Left lung (tissue), 4 donors: ENCODE measurements at regions not wholly inside any gene's neighbourhood (a gene's known extent, or its start where the extent isn't known, plus 50 kb on each side); places are given as distances from the start of the nearest gene placed in this dataset.

Experiments
- ATAC-seq: fragments of 200-7000 bp; cut with Tn5 transposase; one replicate; pipeline ENCODE4 v1.9.1; 2020; ENCODE audit warnings: moderate library complexity
- DNase-seq, 4 donors: peaks; one replicate each; pipeline ENCODE4 v3.0.0-alpha.2; 2013 to 2020
- H3K27ac ChIP-seq, 2 donors: fragments of 200-600 bp; sonication (generic) in 1 of 2; one replicate each; pipeline versions ENCODE4 v1.5.0 to v1.8.0; 2020 to 2021
- H3K27me3 ChIP-seq, 2 donors: fragments of 200-600 bp; sonication (generic) in 1 of 2; one replicate each; pipeline versions ENCODE4 v1.5.0 to v1.8.0; 2020 to 2021
- H3K36me3 ChIP-seq, 2 donors: fragments of 200-600 bp; sonication (generic) in 1 of 2; one replicate each; pipeline versions ENCODE4 v1.5.0 to v1.8.0; 2020 to 2021
- H3K4me1 ChIP-seq, 2 donors: fragments of 200-600 bp; one replicate each; pipeline ENCODE4 v1.8.0; 2021
- H3K4me3 ChIP-seq, 2 donors: fragments of 200-600 bp; sonication (generic) in 1 of 2; one replicate each; pipeline versions ENCODE4 v1.5.0 to v1.8.0; 2020 to 2021; ENCODE audit warnings: mild to moderate bottlenecking in 1 of 2
- H3K9me3 ChIP-seq, 2 donors: fragments of 200-600 bp; sonication (generic) in 1 of 2; one replicate each; pipeline versions ENCODE4 v1.5.0 to v1.8.0; 2020 to 2021
- CTCF ChIP-seq, 2 donors: fragments of 200-600 bp; sonication (generic) in 1 of 2; IDR thresholded peaks; one replicate each; pipeline versions ENCODE4 v1.5.0 to v1.8.0; 2021; ENCODE audit warnings: antibody characterized with exemption in 2 of 2
- intact Hi-C, 2 donors: fragments of 100-400 bp; cut with DNase I; formaldehyde crosslinking; loops; one replicate each; pipeline versions ENCODE4 v1.11.2 to v1.14.2; 2022
- donor health status: DM: no; HTN: yes; CAD: no.
- donor health status: DM: no; HTN: no; CAD: no.

DNA sequence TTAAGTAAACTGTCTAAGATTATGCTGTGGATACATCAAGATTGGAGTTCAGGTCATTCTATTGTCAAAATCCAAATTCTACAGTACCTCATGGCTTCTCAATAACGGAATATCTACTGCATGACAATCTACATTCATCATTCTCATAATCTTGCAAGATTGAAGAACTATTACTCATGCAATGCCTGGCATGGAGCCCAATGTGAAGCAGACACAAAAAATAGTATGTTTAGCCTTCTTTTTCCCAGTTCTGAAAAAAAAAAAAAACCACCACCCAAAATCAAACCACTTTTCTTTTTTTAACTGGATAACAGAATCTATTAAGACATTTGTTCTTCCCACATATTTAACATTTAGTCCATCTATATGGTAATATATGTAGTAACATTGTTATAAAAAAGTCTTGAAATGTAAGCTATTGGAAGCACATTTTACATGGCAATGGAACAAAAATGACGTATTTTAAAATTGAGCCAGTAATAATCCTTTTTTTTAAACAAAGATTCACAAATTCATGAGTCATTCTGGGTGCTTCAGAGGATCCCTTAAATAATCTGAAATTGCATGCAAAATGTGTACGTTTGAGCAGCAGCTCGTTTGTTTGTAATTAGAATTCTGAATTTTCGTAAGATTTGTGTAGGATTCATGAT is 232.2 kb upstream of the FMR1 start:
- H3K27me3 ChIP-seq = no peaks in the 10 kb centered on the region
- no peak overlapping the region for H3K27ac ChIP-seq
- no peaks in the 10 kb centered on the region for H3K9me3 ChIP-seq
- H3K4me1 ChIP-seq = no peaks in the 10 kb centered on the region
- TF ChIP-seq CTCF (IDR thresholded peaks at IDR 0.05) = no peak
- DNase-seq (no peak), ATAC-seq (no peak)
- H3K4me3 ChIP-seq = no peak overlapping the region
- no peaks in the 10 kb centered on the region for H3K36me3 ChIP-seq
- intact Hi-C loops = no loop called here

DNA sequence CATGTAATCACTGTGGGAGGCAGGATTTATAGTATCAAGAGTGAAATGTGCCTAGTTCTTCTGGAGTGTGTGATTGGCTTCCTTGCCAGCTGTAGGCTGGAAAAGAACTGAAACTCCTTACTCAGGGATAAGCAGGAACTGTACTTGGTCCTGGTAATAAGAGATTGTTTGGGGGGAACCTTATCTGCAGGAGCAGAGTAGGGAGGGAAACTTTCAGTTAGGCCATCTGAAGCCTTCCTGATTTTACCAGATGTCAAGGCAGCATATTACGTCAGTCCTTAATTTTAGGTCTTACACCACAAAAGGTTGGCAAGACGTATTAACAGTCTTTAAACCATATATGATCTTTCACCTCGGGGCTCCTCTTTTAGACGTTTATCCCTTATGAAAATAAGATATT is 231.5 kb upstream of the FMR1 start:
- H3K4me1 ChIP-seq = no peaks in the 10 kb centered on the region
- H3K27me3 ChIP-seq = no peaks in the 10 kb centered on the region
- H3K9me3 ChIP-seq = no peaks in the 10 kb centered on the region
- H3K27ac ChIP-seq = no peak overlapping the region
- TF ChIP-seq CTCF (IDR thresholded peaks at IDR 0.05) = no peak
- no peaks in the 10 kb centered on the region for H3K36me3 ChIP-seq
- DNase-seq = no peak
- no peak for ATAC-seq
- intact Hi-C loops = no loop called here
- H3K4me3 ChIP-seq = no peak overlapping the region

DNA sequence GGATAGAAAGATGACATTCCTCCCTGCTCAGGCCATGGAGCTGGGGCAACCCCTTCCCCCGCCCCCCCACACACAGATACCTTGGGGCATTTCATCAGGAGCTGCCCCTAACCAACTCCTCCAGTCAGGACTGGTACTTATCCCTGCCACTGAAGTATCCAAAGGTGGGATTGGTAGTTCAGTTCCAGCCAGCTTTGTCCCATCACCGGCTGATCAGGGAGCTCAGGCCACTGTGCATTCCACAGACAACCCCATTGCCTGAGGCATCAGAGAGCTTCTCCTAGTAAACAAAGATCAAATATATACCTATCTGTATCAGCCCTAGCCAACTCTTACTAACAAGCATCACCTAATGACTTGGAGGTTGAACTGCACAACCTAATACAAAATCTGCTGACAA is 218.2 kb upstream of the FMR1 start:
- ATAC-seq = no peak
- H3K27ac ChIP-seq = no peak overlapping the region
- TF ChIP-seq CTCF (IDR thresholded peaks at IDR 0.05) = no peak
- no peak for DNase-seq
- peaks cover 0 to 3% of the 10 kb centered on the region in 2 donors for H3K9me3 ChIP-seq
- no peaks in the 10 kb centered on the region for H3K4me1 ChIP-seq
- no peak overlapping the region for H3K4me3 ChIP-seq
- H3K27me3 ChIP-seq = no peaks in the 10 kb centered on the region
- intact Hi-C loops = no loop called here
- no peaks in the 10 kb centered on the region for H3K36me3 ChIP-seq

DNA sequence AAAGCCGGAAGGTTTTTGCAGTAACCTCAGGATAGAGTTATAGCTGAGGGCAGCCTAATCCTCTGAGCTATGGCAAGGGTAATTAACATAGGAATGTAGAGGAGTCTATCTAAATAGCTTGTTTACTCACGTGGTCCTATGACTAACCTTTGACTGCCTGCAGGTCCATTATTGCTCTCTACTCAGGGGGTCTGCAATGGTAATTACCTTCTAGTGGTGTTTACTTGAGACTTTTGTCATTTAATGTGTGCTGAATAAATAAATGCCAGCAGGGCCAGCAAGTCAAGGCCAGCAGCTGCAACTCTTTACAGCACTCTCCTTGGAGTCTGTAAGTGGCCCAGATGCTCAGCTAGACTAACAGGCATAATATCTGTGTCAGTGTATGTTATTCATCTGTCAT is 212.7 kb upstream of the FMR1 start:
- no peaks in the 10 kb centered on the region for H3K4me1 ChIP-seq
- H3K4me3 ChIP-seq = no peak overlapping the region
- no peak for TF ChIP-seq CTCF (IDR thresholded peaks at IDR 0.05)
- intact Hi-C loops = no loop called here
- peaks cover 0 to 3% of the 10 kb centered on the region in 2 donors for H3K9me3 ChIP-seq
- no peaks in the 10 kb centered on the region for H3K36me3 ChIP-seq
- no peaks in the 10 kb centered on the region for H3K27me3 ChIP-seq
- no peak for DNase-seq
- ATAC-seq = no peak
- no peak overlapping the region for H3K27ac ChIP-seq

DNA sequence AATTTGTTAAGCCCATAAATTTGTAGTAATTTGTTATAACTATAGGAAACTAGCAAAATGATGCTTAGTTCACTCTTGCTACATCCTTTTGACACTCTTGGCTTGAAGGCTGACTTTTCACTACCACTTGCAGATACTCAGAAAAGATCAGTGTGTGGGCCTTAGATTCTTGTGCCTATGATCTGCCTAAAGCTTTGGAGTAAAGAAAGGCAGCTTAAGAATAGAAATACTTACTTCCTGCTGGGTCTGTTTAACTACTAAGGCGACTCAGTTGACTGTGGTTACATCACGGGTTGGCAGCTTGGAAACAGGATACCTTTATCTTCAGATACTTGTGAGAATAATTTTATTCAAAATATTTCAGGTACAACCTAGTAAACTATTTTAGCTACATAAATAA is 201.4 kb upstream of the FMR1 start:
- no peak for ATAC-seq

More for the DNA sequence above, 201.4 kb upstream of the FMR1 start:
- intact Hi-C loops = no loop called here
- H3K4me1 ChIP-seq = no peaks in the 10 kb centered on the region
- no peaks in the 10 kb centered on the region for H3K27me3 ChIP-seq
- no peaks in the 10 kb centered on the region for H3K36me3 ChIP-seq
- H3K27ac ChIP-seq = no peak overlapping the region
- DNase-seq = no peak
- H3K4me3 ChIP-seq = no peak overlapping the region
- no peak for TF ChIP-seq CTCF (IDR thresholded peaks at IDR 0.05)
- H3K9me3 ChIP-seq = no peaks in the 10 kb centered on the region
